Endothelial cell of umbilical vein (primary cell): ENCODE measurements at regions not wholly inside any gene's neighbourhood (a gene's known extent, or its start where the extent isn't known, plus 50 kb on each side); places are given as distances from the start of the nearest gene placed in this dataset.

ENCODE experiments used
- BruUV-seq: library from RNA; stranded (reverse); fragments of 400-500 nt; replicated peaks from 2 replicates; lab custom pipeline; 2021; lab: Mats Ljungman, UMichigan
- CTCF ChIA-PET: fragments of 300-600, 350-600 bp; sonication (Branson Sonifier 250); formaldehyde crosslinking; loops from one replicate; lab custom pipeline; 2021; ENCODE audit warnings: antibody characterized with exemption, inconsistent platforms; lab: Charles Lee
- POLR2A ChIA-PET: fragments of 300-600, 350-600 bp; sonication (Branson Sonifier 250); formaldehyde crosslinking; loops from one replicate; lab custom pipeline; 2021; ENCODE audit warnings: antibody characterized with exemption, inconsistent platforms; lab: Charles Lee
- DNase-seq: peaks from one replicate; pipeline ENCODE4 v3.0.0-alpha.2; 2011; ENCODE audit warnings: low read depth, low spot score
- FAIRE-seq: peaks from 2 replicates; lab custom pipeline; 2011; peaks lifted over from hg19 to GRCh38; lab: Jason Lieb, UNC
- H2AFZ ChIP-seq: 2 replicates; pipeline ENCODE4 v1.6.0; 2012; ENCODE audit warnings: low read depth, low read length, control low read depth, inconsistent platforms
- H3K27ac ChIP-seq: 2 replicates; pipeline ENCODE4 v1.5.1; 2011; ENCODE audit warnings: low read depth, mild to moderate bottlenecking, control low read depth, low read length, moderate library complexity; ENCODE audit not compliant: insufficient read depth
- H3K27me3 ChIP-seq, 2 experiments: 2 replicates each; pipeline versions ENCODE4 v1.6.0 to v1.6.1; 2011; ENCODE audit warnings: low read length in 2 of 2, mixed read lengths in 1 of 2; ENCODE audit not compliant: control insufficient read depth in 2 of 2, insufficient read depth in 2 of 2
- H3K36me3 ChIP-seq, 2 experiments: 2 replicates in 1 of 2; 3 replicates in 1 of 2; pipeline ENCODE4 v1.5.1; 2011; ENCODE audit warnings: low read length in 2 of 2, mild to moderate bottlenecking in 1 of 2, moderate library complexity in 1 of 2; ENCODE audit not compliant: control insufficient read depth in 2 of 2, insufficient read depth in 2 of 2; ENCODE audit errors: extremely low read depth in 1 of 2
- H3K4me1 ChIP-seq: 3 replicates; pipeline ENCODE4 v1.5.1; 2011; ENCODE audit warnings: mild to moderate bottlenecking, low read length; ENCODE audit not compliant: control insufficient read depth, insufficient read depth; ENCODE audit errors: extremely low read depth
- H3K4me2 ChIP-seq: 2 replicates; pipeline ENCODE4 v1.6.1; 2011; ENCODE audit warnings: low read length, control low read depth, mixed read lengths; ENCODE audit not compliant: insufficient read depth
- H3K4me3 ChIP-seq, 3 experiments: fragments of 200-600 bp in 1 of 3; sonication (generic), shearing (Covaris generic) in 1 of 3; replicated peaks in 1 of 3; 2 replicates each; pipeline ENCODE4 v1.5.1; 2011 to 2016; ENCODE audit warnings: control low read depth in 3 of 3, low read length in 3 of 3, mild to moderate bottlenecking in 2 of 3, inconsistent platforms in 1 of 3, low read depth in 1 of 3, moderate library complexity in 1 of 3; ENCODE audit not compliant: insufficient read depth in 1 of 3
- H3K79me2 ChIP-seq: 2 replicates; pipeline ENCODE4 v1.6.0; 2012; ENCODE audit warnings: low read length, inconsistent platforms; ENCODE audit not compliant: control insufficient read depth, insufficient read depth
- H3K9ac ChIP-seq: replicated peaks from 2 replicates; pipeline ENCODE3; 2011; ENCODE audit warnings: low read length, control low read depth; ENCODE audit not compliant: insufficient read depth; ENCODE audit errors: extremely low read depth
- H3K9me1 ChIP-seq: replicated peaks from 3 replicates; pipeline ENCODE4 v1.6.0; 2011; ENCODE audit warnings: mild to moderate bottlenecking, low read length; ENCODE audit not compliant: control insufficient read depth, insufficient read depth; ENCODE audit errors: extremely low read depth
- H3K9me3 ChIP-seq: replicated peaks from 2 replicates; pipeline ENCODE4 v1.5.1; 2012; ENCODE audit warnings: low read length, inconsistent platforms; ENCODE audit not compliant: control insufficient read depth, insufficient read depth
- H4K20me1 ChIP-seq: replicated peaks from 2 replicates; pipeline ENCODE3; 2011; ENCODE audit warnings: mild to moderate bottlenecking, low read length; ENCODE audit not compliant: control insufficient read depth, insufficient read depth; ENCODE audit errors: extremely low read depth
- EZH2 ChIP-seq: IDR thresholded peaks from 2 replicates; pipeline ENCODE4 v1.6.1; 2012; ENCODE audit warnings: borderline replicate concordance, low read depth, mild to moderate bottlenecking, moderate library complexity, low read length, inconsistent platforms; ENCODE audit not compliant: severe bottlenecking
- FOS ChIP-seq: IDR thresholded peaks from 2 replicates; pipeline ENCODE4 v1.6.1; 2011; ENCODE audit warnings: mild to moderate bottlenecking, low read length, moderate library complexity, borderline replicate concordance; ENCODE audit not compliant: insufficient read depth
- GATA2 ChIP-seq: IDR thresholded peaks from 2 replicates; pipeline ENCODE4 v1.7.0; 2011; ENCODE audit warnings: low read depth, mild to moderate bottlenecking, moderate library complexity, mixed read lengths, low read length; ENCODE audit not compliant: insufficient read length, insufficient read depth
- JUN ChIP-seq: IDR thresholded peaks from 2 replicates; pipeline ENCODE4 v1.6.1; 2011; ENCODE audit warnings: borderline replicate concordance, low read depth; ENCODE audit not compliant: insufficient read length, insufficient read depth
- MYC ChIP-seq: IDR thresholded peaks from one replicate; pipeline ENCODE4 v1.6.1; 2011; ENCODE audit warnings: mild to moderate bottlenecking, low read depth, low read length
- POLR2A ChIP-seq: IDR thresholded peaks from 2 replicates; pipeline ENCODE4 v1.6.1; 2012; ENCODE audit warnings: low read depth, mild to moderate bottlenecking, control low read depth, low read length
- POLR2AphosphoS5 ChIP-seq: IDR thresholded peaks from 2 replicates; pipeline ENCODE4 v1.6.1; 2012; ENCODE audit warnings: low read depth, mild to moderate bottlenecking, control low read depth, low read length, moderate library complexity; ENCODE audit not compliant: insufficient read depth
- dilution Hi-C: fragments of 300-500 bp; cut with MboI; formaldehyde crosslinking; loops from one replicate; pipeline ENCODE4 v1.15.0; 2019; ENCODE audit warnings: low sequenced_read_pairs; ENCODE audit not compliant: extremely low pct_ligation_motif_present
- intact Hi-C: fragments of 100-400 bp; cut with micrococcal nuclease; formaldehyde crosslinking; loops from one replicate; pipeline ENCODE4 v1.10.0; 2022
- TF ChIP-seq, protein P1 (sequence below), 2 donors: IDR thresholded peaks; 1 replicate in 1 of 2; 2 replicates in 1 of 2; pipeline ENCODE4 v1.5.1; 2011; ENCODE audit warnings: low read length in 2 of 2, mild to moderate bottlenecking in 2 of 2, moderate library complexity in 2 of 2, control low read depth in 1 of 2, inconsistent platforms in 1 of 2, low read depth in 1 of 2; ENCODE audit not compliant: insufficient read depth in 1 of 2; ENCODE audit errors: extremely low read depth in 1 of 2
- TF ChIP-seq, protein P2 (sequence below): IDR thresholded peaks from 2 replicates; pipeline ENCODE4 v1.6.1; 2011; ENCODE audit not compliant: insufficient read depth, insufficient read length

DNA sequence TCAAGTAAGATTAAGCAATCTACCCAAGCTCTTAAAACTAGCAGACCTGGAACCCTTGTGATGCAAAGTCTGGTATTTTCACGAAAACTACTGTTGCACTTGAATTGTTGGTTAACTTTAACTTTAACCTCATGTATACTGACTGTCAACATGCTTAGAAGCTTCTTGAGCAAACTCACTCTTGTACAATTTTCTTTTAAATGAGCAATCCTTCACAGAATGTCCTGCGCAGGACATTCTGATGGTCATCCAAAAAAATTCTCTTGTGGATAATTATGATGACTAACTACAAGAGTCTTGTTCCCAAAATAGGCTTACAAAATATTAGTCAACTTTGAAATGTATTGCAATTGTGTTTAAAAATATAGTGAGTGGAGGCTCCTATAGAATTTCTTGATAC, 54.0 kb upstream of the PDE3A start:
- Histone ChIP-seq H3K4me1 (no peaks in the 10 kb centered on the region), H3K27me3 (no peaks in the 10 kb centered on the region), H3K9ac (no peak overlapping the region), H4K20me1 (no peaks in the 10 kb centered on the region), H3K36me3 (no peaks in the 10 kb centered on the region), H3K27ac (no peak overlapping the region), H3K4me2 (no peak overlapping the region), H3K9me1 (no peaks in the 10 kb centered on the region), H2AFZ (no peak overlapping the region), H3K4me3 (no peak overlapping the region), H3K9me3 (no peaks in the 10 kb centered on the region), H3K79me2 (no peaks in the 10 kb centered on the region)
- ChIA-PET CTCF (interaction anchor here (0.8 to 1.7 kb wide), 5 partner anchors 10 to 368 kb away, joined by 3 to 7 read pairs (median 4); no protein-coding TSS in a partner anchor), POLR2A (no interaction called here)
- no peak for FAIRE-seq
- BruUV-seq: no TSS peak
- dilution Hi-C loops: no loop called here
- intact Hi-C loops: no loop called here
- TF ChIP-seq, protein P1, sequence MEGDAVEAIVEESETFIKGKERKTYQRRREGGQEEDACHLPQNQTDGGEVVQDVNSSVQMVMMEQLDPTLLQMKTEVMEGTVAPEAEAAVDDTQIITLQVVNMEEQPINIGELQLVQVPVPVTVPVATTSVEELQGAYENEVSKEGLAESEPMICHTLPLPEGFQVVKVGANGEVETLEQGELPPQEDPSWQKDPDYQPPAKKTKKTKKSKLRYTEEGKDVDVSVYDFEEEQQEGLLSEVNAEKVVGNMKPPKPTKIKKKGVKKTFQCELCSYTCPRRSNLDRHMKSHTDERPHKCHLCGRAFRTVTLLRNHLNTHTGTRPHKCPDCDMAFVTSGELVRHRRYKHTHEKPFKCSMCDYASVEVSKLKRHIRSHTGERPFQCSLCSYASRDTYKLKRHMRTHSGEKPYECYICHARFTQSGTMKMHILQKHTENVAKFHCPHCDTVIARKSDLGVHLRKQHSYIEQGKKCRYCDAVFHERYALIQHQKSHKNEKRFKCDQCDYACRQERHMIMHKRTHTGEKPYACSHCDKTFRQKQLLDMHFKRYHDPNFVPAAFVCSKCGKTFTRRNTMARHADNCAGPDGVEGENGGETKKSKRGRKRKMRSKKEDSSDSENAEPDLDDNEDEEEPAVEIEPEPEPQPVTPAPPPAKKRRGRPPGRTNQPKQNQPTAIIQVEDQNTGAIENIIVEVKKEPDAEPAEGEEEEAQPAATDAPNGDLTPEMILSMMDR (IDR thresholded peaks at IDR 0.05; ENCODE audit: extremely low read depth in 1 of 2, insufficient read depth in 1 of 2, low read depth in 1 of 2, low read length in 2 of 2): no peak
- TF ChIP-seq MYC: no peak
- TF ChIP-seq, protein P2, sequence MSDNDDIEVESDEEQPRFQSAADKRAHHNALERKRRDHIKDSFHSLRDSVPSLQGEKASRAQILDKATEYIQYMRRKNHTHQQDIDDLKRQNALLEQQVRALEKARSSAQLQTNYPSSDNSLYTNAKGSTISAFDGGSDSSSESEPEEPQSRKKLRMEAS: no peak
- TF ChIP-seq POLR2A: no peak
- no peak for TF ChIP-seq FOS
- TF ChIP-seq EZH2: no peak
- TF ChIP-seq POLR2AphosphoS5: no peak
- no peak for TF ChIP-seq JUN
- no peak for TF ChIP-seq GATA2
- DNase-seq: no peak
